Lower leg skin (tissue), 3 donors: ENCODE measurements at regions not wholly inside any gene's neighbourhood (a gene's known extent, or its start where the extent isn't known, plus 50 kb on each side); places are given as distances from the start of the nearest gene placed in this dataset.
"Not testable (repeated sequence)": the region's sequence is repeated elsewhere in the genome, so short reads cannot be mapped to it uniquely, and the experiment has no call there.

ENCODE experiments used
- POLR2A ChIP-seq, 2 donors: fragments of 450-650 bp; IDR thresholded peaks; one replicate each; pipeline ENCODE4 v1.6.1; 2016 to 2017; ENCODE audit warnings: antibody characterized with exemption in 2 of 2, mild to moderate bottlenecking in 1 of 2, moderate library complexity in 1 of 2
- TF ChIP-seq, protein P1 (sequence below), 3 donors: fragments of 450-650 bp; IDR thresholded peaks; one replicate each; pipeline ENCODE4 v1.5.1; 2016; ENCODE audit warnings: antibody characterized with exemption in 3 of 3, mild to moderate bottlenecking in 3 of 3, moderate library complexity in 2 of 3

- TF ChIP-seq, protein P1, sequence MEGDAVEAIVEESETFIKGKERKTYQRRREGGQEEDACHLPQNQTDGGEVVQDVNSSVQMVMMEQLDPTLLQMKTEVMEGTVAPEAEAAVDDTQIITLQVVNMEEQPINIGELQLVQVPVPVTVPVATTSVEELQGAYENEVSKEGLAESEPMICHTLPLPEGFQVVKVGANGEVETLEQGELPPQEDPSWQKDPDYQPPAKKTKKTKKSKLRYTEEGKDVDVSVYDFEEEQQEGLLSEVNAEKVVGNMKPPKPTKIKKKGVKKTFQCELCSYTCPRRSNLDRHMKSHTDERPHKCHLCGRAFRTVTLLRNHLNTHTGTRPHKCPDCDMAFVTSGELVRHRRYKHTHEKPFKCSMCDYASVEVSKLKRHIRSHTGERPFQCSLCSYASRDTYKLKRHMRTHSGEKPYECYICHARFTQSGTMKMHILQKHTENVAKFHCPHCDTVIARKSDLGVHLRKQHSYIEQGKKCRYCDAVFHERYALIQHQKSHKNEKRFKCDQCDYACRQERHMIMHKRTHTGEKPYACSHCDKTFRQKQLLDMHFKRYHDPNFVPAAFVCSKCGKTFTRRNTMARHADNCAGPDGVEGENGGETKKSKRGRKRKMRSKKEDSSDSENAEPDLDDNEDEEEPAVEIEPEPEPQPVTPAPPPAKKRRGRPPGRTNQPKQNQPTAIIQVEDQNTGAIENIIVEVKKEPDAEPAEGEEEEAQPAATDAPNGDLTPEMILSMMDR (IDR thresholded peaks at IDR 0.05) = not testable (repeated sequence)
- TF ChIP-seq POLR2A (IDR thresholded peaks at IDR 0.05) = not testable (repeated sequence)
Observed at GRCh38 chr2:75430449-75430848, 130.3 kb downstream of the EVA1A start.
